ENCODE measurements at regions not wholly inside any gene's neighbourhood (a gene's known extent, or its start where the extent isn't known, plus 50 kb on each side); places are given as distances from the start of the nearest gene placed in this dataset.

DNA sequence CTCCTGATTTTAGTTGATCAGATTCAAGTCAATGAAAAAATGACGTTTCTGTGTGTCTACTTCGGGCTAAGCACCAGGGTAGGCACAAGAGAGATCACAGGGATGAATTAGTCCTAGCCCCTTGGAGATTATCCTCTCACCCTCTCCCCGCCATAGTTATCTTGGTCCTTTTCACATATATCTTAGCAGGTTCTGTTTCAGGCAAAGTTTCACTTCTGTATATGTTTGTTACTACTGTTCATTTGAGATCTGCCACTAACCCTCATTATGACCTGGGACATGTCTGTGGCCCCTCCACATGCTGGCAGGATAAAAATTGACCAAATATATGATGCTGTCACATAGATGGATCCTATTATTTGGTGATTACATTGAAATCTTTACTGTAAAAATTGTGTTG lies 186.1 kb downstream of the AASDHPPT start:
- H3K4me3 Mint-ChIP-seq, result no peak overlapping the region

DNA sequence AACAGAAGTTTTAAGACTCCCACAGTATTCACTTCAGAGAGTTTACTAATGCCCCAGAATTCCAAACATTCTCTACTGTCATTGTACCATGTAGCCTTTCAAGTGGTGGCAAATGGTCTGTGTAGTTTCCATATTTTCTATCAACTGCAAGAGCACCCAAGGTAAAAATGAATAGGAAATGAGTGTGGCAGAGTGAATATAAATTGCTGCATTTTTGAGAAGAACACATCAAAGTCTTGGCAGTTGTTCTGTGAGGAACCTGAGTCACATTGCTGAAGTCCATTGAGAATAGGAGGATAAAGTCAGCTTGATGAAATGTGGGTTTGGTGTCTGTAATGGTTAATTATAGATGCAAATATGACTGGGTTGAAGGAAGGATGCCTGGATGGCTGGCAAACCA lies 193.6 kb downstream of the AASDHPPT start:
- intact Hi-C loops (cut with micrococcal nuclease), result no loop called here
- H3K27ac Mint-ChIP-seq, result no peak overlapping the region
- POLR2A ChIA-PET, result no interaction called here
- H3K4me3 Mint-ChIP-seq, result no peak overlapping the region
- CTCF ChIA-PET, result no interaction called here
- H3K36me3 Mint-ChIP-seq, result no peaks in the 10 kb centered on the region
- no peak for DNase-seq
- peaks cover 12% of the 10 kb centered on the region for H3K9me3 Mint-ChIP-seq
- H3K27me3 Mint-ChIP-seq, result no peaks in the 10 kb centered on the region
- no peaks in the 10 kb centered on the region for H3K4me1 Mint-ChIP-seq (ENCODE audit: low read depth)

More for the DNA sequence above, 186.1 kb downstream of the AASDHPPT start:
- Mint-ChIP-seq H3K27ac (no peak overlapping the region), H3K27me3 (no peaks in the 10 kb centered on the region), H3K36me3 (no peaks in the 10 kb centered on the region), H3K9me3 (peaks cover 2% of the 10 kb centered on the region), H3K4me1 (ENCODE audit: low read depth) (no peaks in the 10 kb centered on the region)
- POLR2A ChIA-PET, result no interaction called here
- no peak for DNase-seq
- intact Hi-C loops (cut with micrococcal nuclease), result no loop called here
- CTCF ChIA-PET, result no interaction called here

DNA sequence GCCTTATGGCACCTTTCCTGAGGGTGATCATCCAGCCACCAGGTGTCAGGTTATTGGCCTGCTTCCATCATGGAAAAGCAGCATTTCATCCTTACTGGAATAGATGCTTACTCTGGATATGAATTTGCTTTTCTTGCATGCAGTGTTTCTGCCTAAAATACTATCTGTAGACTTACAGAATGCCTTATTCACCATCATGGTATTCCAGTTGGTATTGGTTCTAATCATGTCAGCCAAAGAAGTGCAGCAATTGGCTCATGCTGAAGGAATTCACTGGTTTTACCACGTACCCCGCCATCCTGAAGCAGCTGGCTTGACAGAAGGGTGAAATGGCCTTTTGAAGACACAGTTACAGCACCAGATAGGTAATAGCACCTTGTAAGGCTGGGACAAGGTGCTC lies 194.2 kb downstream of the AASDHPPT start:
- no peak for DNase-seq
- H3K4me3 Mint-ChIP-seq, result no peak overlapping the region
- ChIA-PET POLR2A (no interaction called here), CTCF (no interaction called here)
- no peak overlapping the region for H3K27ac Mint-ChIP-seq
- H3K4me1 Mint-ChIP-seq (ENCODE audit: low read depth), result no peaks in the 10 kb centered on the region
- no peaks in the 10 kb centered on the region for H3K27me3 Mint-ChIP-seq
- peaks cover 9% of the 10 kb centered on the region for H3K9me3 Mint-ChIP-seq
- H3K36me3 Mint-ChIP-seq, result no peaks in the 10 kb centered on the region
- intact Hi-C loops (cut with micrococcal nuclease), result no loop called here

DNA sequence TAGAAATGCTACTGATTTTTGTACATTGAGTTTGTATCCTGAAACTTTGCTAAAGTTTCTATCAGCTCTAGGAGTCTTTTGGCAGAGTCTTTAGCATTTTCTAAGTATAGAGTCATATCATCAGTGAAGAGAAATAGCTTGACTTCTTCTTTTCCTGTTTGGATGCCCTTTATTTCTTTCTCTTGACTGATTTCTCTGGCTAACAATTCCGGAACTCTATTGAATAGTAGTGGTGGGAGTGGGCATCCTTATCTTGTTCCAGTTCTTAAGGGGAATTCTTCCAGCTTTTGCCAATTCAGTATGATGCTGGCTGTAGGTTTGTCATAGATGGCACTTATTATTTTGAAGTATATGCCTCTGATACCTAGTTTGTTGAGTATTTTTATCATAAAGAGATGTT lies 197.7 kb downstream of the AASDHPPT start:
- peaks cover 9% of the 10 kb centered on the region for H3K9me3 Mint-ChIP-seq
- ChIA-PET CTCF (no interaction called here), POLR2A (no interaction called here)
- no peaks in the 10 kb centered on the region for H3K36me3 Mint-ChIP-seq
- no peak overlapping the region for H3K27ac Mint-ChIP-seq
- H3K27me3 Mint-ChIP-seq, result no peaks in the 10 kb centered on the region
- no peak for DNase-seq
- no peak overlapping the region for H3K4me3 Mint-ChIP-seq
- intact Hi-C loops (cut with micrococcal nuclease), result no loop called here
- H3K4me1 Mint-ChIP-seq (ENCODE audit: low read depth), result no peaks in the 10 kb centered on the region

DNA sequence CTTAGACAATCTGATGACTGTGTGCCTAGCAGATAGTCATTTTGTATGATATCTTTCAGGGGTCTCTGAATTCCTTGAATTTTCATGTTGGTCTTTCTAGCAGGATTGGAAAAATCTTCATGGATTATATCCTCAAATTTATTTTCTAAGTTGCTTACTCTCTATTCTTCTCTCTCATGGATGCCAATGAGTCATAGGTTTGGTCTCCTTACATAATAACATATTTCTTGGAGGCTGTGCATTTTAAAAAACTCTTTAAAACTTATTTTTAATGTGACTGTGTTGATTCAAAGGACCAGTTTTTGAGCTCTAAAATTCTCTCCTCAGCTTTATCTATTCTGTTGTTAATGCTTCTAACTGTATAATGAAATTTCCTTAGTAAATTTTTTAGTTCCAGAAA lies 198.7 kb downstream of the AASDHPPT start:
- POLR2A ChIA-PET, result no interaction called here
- Mint-ChIP-seq H3K9me3 (peaks cover 9% of the 10 kb centered on the region), H3K4me3 (no peak overlapping the region)

DNA sequence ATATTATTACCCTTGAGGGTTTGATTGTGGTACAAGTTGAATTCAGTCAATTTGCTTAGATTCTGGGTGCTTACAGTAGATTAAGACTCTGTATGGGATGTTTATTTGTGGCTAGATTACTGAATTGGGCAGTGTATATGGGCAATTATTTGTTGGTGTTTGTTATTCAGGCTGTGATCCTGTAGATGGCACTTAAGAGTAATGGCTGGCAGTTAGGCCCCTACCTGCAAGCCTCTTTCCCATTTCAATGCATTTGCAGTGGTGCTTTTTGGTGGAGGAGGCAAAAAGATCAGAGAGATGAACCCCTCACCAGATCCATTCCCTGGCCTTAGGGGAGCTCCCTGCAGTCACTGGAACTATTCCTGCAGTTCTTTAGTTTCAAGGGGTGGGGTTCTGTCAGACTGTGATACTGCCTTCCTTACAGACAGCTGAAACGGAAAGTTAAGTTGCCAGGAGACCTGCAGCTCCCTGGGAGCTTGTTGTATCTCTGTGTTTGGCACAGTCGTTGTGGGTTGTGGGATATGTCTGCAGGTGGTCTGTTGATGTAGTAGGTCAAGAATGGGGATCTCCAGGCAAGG lies 199.5 kb downstream of the AASDHPPT start:
- no peaks in the 10 kb centered on the region for H3K36me3 Mint-ChIP-seq

More for the DNA sequence above, 198.7 kb downstream of the AASDHPPT start:
- CTCF ChIA-PET, result no interaction called here
- no peaks in the 10 kb centered on the region for H3K4me1 Mint-ChIP-seq (ENCODE audit: low read depth)
- intact Hi-C loops (cut with micrococcal nuclease), result no loop called here
- no peak for DNase-seq
- H3K36me3 Mint-ChIP-seq, result no peaks in the 10 kb centered on the region
- H3K27me3 Mint-ChIP-seq, result no peaks in the 10 kb centered on the region
- no peak overlapping the region for H3K27ac Mint-ChIP-seq

DNA sequence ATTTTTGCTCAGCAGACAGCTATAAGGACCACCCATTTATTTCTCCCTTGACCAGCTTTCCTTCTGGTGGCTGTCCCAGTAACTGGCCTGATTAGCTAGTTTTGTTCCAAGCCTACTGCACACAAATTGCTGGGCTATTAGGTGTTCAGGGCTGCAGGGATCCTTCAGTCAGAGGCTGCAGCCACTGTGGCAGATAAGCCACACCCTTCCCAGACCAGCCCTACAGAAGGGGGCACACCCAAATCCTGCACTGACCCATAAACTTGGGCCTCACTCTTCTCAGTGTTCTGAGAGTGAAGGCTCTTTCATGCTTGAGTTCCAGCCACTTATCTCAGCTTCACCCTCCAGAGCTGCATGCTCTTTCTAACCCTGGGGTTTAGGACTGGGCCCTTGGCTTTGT lies 200.0 kb downstream of the AASDHPPT start:
- Mint-ChIP-seq H3K4me1 (ENCODE audit: low read depth) (no peaks in the 10 kb centered on the region), H3K27me3 (no peaks in the 10 kb centered on the region), H3K9me3 (peaks cover 7% of the 10 kb centered on the region), H3K27ac (no peak overlapping the region), H3K4me3 (no peak overlapping the region), H3K36me3 (no peaks in the 10 kb centered on the region)
- DNase-seq, result no peak
- intact Hi-C loops (cut with micrococcal nuclease), result no loop called here
- CTCF ChIA-PET, result no interaction called here
- POLR2A ChIA-PET, result no interaction called here

More for the DNA sequence above, 199.5 kb downstream of the AASDHPPT start:
- intact Hi-C loops (cut with micrococcal nuclease), result no loop called here
- H3K27me3 Mint-ChIP-seq, result no peaks in the 10 kb centered on the region
- no peak for DNase-seq
- H3K9me3 Mint-ChIP-seq, result peaks cover 9% of the 10 kb centered on the region
- ChIA-PET POLR2A (no interaction called here), CTCF (no interaction called here)
- H3K4me1 Mint-ChIP-seq (ENCODE audit: low read depth), result no peaks in the 10 kb centered on the region
- H3K27ac Mint-ChIP-seq, result no peak overlapping the region
- H3K4me3 Mint-ChIP-seq, result no peak overlapping the region

DNA sequence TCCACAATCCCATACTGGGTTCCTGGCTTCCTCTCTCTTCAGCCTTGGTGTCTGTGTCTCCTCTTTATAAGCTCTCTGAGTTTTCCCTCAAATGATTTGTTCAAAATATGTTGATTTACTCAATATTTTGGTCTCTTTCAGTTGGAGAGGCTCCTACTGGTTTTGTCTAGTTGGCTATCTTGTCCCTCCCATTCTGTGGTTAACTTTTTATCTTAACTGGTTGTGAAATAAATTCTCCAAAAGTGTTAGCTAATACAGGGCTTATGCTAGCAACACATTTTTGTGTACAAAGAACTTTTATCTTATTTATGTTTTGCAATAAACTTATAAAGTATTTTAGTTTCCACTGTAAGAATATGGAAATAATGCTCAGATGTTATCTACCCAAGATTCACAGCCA lies 200.9 kb downstream of the AASDHPPT start:
- no peak for DNase-seq
- CTCF ChIA-PET, result no interaction called here
- Mint-ChIP-seq H3K4me3 (no peak overlapping the region), H3K27me3 (no peaks in the 10 kb centered on the region), H3K4me1 (ENCODE audit: low read depth) (no peaks in the 10 kb centered on the region), H3K27ac (no peak overlapping the region), H3K36me3 (no peaks in the 10 kb centered on the region), H3K9me3 (peaks cover 4% of the 10 kb centered on the region)
- intact Hi-C loops (cut with micrococcal nuclease), result no loop called here
- POLR2A ChIA-PET, result no interaction called here

DNA sequence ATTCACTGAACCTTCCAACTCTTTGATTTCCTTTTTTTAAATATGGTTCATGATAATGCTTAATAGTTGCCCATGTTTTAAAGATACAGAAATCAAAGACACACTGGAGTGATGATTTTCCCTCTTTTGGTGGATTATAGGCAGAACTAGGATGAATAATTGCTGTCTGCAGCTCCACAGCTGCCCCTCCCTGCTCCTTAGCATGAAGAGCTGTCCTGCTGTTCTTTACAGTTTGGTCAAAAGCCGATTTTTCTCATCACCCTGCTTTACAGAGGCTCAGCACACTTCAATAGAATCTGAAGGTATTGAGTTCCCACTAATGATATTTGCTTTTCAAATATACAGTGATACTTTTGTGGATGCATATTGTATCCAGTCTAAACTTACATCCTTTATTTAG lies 202.6 kb downstream of the AASDHPPT start:
- no peak overlapping the region for H3K4me3 Mint-ChIP-seq
- CTCF ChIA-PET, result no interaction called here
- no peaks in the 10 kb centered on the region for H3K4me1 Mint-ChIP-seq (ENCODE audit: low read depth)
- H3K27me3 Mint-ChIP-seq, result no peaks in the 10 kb centered on the region
- H3K36me3 Mint-ChIP-seq, result no peaks in the 10 kb centered on the region
- H3K9me3 Mint-ChIP-seq, result no peaks in the 10 kb centered on the region
- H3K27ac Mint-ChIP-seq, result no peak overlapping the region
- no peak for DNase-seq
- POLR2A ChIA-PET, result no interaction called here
- intact Hi-C loops (cut with micrococcal nuclease), result no loop called here

DNA sequence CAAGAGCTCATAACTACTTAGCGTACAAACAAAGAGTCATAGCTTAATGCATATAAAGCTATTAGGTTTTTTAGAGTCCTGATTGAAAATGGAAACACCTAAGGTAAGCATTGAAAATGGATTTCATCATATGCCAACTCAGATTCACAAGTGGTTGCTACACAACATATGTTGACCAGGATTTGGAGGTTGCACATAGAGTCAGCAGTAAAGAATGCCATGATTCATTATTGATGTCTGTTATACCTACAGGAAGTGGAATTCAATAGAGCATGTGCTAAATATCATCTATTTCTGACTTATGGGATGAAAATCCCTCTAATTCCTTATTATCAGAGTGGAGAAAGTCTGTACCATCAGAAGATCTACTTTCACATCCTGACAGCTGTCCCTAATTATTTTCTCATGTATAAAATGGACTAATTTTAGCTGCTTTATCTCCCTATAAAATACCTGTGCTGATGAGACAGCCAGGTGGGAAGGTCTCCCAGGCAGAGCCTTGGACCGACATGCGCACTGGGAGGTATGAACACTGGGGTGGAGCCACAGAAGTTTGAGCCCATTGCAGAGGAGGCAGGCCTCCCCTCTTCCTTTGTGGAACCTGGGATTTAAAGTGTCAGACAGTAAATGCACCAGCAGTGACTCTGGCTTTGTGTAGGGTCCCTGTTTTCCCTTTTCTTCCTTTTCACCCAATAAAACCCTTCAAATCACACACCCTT lies 204.2 kb downstream of the AASDHPPT start:
- Mint-ChIP-seq H3K4me3 (no peak overlapping the region), H3K27ac (no peak overlapping the region), H3K36me3 (no peaks in the 10 kb centered on the region), H3K27me3 (no peaks in the 10 kb centered on the region), H3K4me1 (ENCODE audit: low read depth) (no peaks in the 10 kb centered on the region), H3K9me3 (no peaks in the 10 kb centered on the region)
- ChIA-PET POLR2A (no interaction called here), CTCF (no interaction called here)
- no peak for DNase-seq
- intact Hi-C loops (cut with micrococcal nuclease), result no loop called here

DNA sequence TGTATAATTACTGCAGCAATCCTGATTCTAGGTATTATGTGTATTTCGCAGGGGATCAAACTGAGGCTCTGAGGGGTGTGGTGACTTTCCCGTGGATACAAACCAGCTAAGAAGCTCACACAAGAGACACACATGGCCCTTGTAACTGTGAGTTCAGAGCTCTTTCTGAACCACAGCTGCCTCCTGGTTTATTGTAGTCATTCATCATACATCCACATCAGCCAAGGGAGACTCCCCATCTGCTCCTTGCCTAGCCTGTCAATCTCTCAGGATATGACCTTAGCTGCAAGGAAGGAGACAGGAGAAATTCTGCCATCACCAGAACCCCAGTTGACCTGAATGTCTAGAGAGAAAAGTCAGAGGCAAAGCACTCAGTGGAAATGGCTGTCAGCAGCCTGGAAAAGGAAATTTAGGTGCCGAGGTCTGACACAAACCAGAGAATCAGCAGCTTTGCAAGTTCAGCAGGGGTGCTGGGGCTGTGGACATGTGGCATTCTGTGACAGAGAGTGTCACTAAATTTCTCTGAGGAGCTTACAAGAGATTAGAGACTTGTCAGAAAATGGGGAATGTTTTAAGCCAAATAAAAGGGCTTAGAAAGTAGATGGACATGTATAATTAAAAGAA lies 209.5 kb downstream of the AASDHPPT start:
- Mint-ChIP-seq H3K27me3 (no peaks in the 10 kb centered on the region), H3K4me1 (ENCODE audit: low read depth) (no peaks in the 10 kb centered on the region), H3K4me3 (no peak overlapping the region), H3K27ac (no peak overlapping the region), H3K36me3 (no peaks in the 10 kb centered on the region), H3K9me3 (no peaks in the 10 kb centered on the region)
- CTCF ChIA-PET, result no interaction called here
- DNase-seq, result no peak
- POLR2A ChIA-PET, result no interaction called here
- intact Hi-C loops (cut with micrococcal nuclease), result no loop called here

DNA sequence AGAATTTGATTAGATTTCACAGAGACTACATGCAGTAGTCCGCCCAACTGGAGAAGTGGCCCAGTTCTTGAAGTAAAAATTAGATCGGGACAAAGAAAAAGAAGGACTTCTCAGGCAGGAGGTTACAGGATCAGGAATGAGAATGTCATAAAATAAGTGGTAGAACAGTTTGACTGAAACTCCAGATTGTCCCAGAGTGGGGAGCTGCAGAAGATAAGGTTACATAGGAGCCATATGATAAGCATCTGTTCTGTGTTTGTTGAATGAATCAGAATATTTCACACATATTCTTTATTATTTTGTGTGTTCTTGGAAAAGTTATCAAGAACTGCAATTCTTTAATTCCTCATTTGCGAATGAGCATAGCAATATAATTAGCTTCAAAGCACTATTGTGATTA lies 210.6 kb downstream of the AASDHPPT start:
- Mint-ChIP-seq H3K9me3 (no peaks in the 10 kb centered on the region), H3K4me1 (ENCODE audit: low read depth) (no peaks in the 10 kb centered on the region), H3K27ac (no peak overlapping the region), H3K27me3 (no peaks in the 10 kb centered on the region), H3K36me3 (no peaks in the 10 kb centered on the region), H3K4me3 (no peak overlapping the region)
- intact Hi-C loops (cut with micrococcal nuclease), result no loop called here
- no peak for DNase-seq
- CTCF ChIA-PET, result no interaction called here
- POLR2A ChIA-PET, result no interaction called here

DNA sequence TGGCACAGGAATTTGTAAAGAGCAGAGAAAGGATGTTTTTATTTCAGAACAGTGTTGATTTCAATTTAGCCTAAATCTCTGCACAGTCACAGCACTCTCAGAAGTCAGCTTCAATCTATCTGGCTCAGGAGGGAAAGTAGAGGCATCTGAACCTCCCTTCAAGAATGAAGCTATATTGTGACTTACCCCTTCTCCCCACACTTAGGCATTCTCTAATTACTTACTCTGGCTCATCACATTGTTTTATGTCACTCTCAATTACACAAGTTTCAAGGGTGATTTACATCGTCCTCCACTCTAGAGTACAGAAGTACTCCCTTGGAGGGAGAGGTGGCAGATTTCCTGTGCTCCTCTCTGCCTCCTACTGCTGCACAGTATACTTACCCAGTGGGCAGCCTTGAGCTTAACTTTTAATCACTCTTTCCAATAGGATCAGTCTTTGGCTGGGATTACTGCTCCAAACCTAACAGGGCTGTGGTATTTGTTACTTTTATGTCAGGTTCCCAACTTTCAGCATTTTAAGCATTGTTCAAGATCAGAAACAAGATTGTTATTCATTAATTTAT lies 211.4 kb downstream of the AASDHPPT start:
- H3K9me3 Mint-ChIP-seq, result no peaks in the 10 kb centered on the region
- H3K4me3 Mint-ChIP-seq, result no peak overlapping the region
- DNase-seq, result no peak
- POLR2A ChIA-PET, result no interaction called here
- no peaks in the 10 kb centered on the region for H3K27me3 Mint-ChIP-seq
- H3K36me3 Mint-ChIP-seq, result no peaks in the 10 kb centered on the region
- H3K27ac Mint-ChIP-seq, result no peak overlapping the region
- intact Hi-C loops (cut with micrococcal nuclease), result no loop called here
- CTCF ChIA-PET, result no interaction called here
- H3K4me1 Mint-ChIP-seq (ENCODE audit: low read depth), result no peaks in the 10 kb centered on the region

All from activated CD4-positive, alpha-beta memory T cell treated with anti-CD3 and anti-CD28 coated beads for 36 hours (primary cell).